Liver (tissue), 2 donors: ENCODE measurements at regions not wholly inside any gene's neighbourhood (a gene's known extent, or its start where the extent isn't known, plus 50 kb on each side); places are given as distances from the start of the nearest gene placed in this dataset.

ENCODE experiments used
- CTCF ChIP-seq: fragments of 150-350 bp; IDR thresholded peaks from 2 replicates; pipeline ENCODE4 v1.5.1; 2017; ENCODE audit warnings: improper control_type of control experiment, low read depth, low read length; ENCODE audit not compliant: missing input control
- REST ChIP-seq: IDR thresholded peaks from 2 replicates; pipeline ENCODE4 v1.6.1; 2016; ENCODE audit warnings: antibody characterized with exemption, mild to moderate bottlenecking
- donor health status: healthy.

- no peak for TF ChIP-seq CTCF
- TF ChIP-seq REST, result no peak
These were observed 928.6 kb upstream of the MBL2 start for GRCh38 chr10:53701213-53701612.
